Lower leg skin (tissue), 4 donors: ENCODE measurements at regions not wholly inside any gene's neighbourhood (a gene's known extent, or its start where the extent isn't known, plus 50 kb on each side); places are given as distances from the start of the nearest gene placed in this dataset.
A peak's percentile ranks its signal among the peaks of the same experiment; 100 is the strongest.

Source experiments
- DNase-seq, 2 donors: peaks; one replicate each; pipeline ENCODE4 v3.0.0-alpha.2; 2019; ENCODE audit warnings: low spot score in 2 of 2
- H3K4me3 ChIP-seq: fragments of 200-600 bp; sonication (generic); 2 replicates; pipeline ENCODE4 v1.5.1; 2017; ENCODE audit warnings: mild to moderate bottlenecking, low read depth; ENCODE audit not compliant: poor library complexity, severe bottlenecking
- CTCF ChIP-seq, 3 donors: fragments of 450-650 bp; IDR thresholded peaks; one replicate each; pipeline ENCODE4 v1.5.1; 2016; ENCODE audit warnings: antibody characterized with exemption in 3 of 3, mild to moderate bottlenecking in 3 of 3, moderate library complexity in 2 of 3
- POLR2A ChIP-seq, 2 donors: fragments of 450-650 bp; IDR thresholded peaks; one replicate each; pipeline ENCODE4 v1.6.1; 2016 to 2017; ENCODE audit warnings: antibody characterized with exemption in 2 of 2, mild to moderate bottlenecking in 1 of 2, moderate library complexity in 1 of 2
- WGBS, 2 donors: methylation state at CpG; one replicate each; pipeline ENCODE4 v1.1.5; 2018; 5-methylcytosine and 5-hydroxymethylcytosine counted together
- intact Hi-C: fragments of 100-400 bp; cut with DNase I; formaldehyde crosslinking; loops from one replicate; pipeline ENCODE4 v1.15.0; 2023; ENCODE audit warnings: low total_unique reads

- TF ChIP-seq POLR2A (IDR thresholded peaks at IDR 0.05) = no peak
- TF ChIP-seq CTCF (IDR thresholded peaks at IDR 0.05) = no peak
- no peak overlapping the region for H3K4me3 ChIP-seq
- DNase-seq = no peak
- intact Hi-C loops = loop anchor here (10.0 kb wide), 1 partner anchor 76 kb away; the partner anchor contains the start of gene BOC
- 50 to 69% methylated on average over 6 of the region's 6 CpGs for WGBS, 2 donors
These were observed 72.3 kb upstream of the BOC start for GRCh38 chr3:113138839-113139743.

- no peak for DNase-seq
- WGBS, 2 donors = 56 to 59% methylated on average over 2 of the region's 2 CpGs
- no peak overlapping the region for H3K4me3 ChIP-seq
- TF ChIP-seq CTCF (IDR thresholded peaks at IDR 0.05) (no peak), POLR2A (IDR thresholded peaks at IDR 0.05) (no peak)
- intact Hi-C loops = no loop called here
These were observed 70.5 kb upstream of the BOC start for GRCh38 chr3:113140876-113141275.

GRCh38 chr3:113141543-113141942, 69.8 kb upstream of the BOC start:
- no peak for TF ChIP-seq POLR2A (IDR thresholded peaks at IDR 0.05)
- TF ChIP-seq CTCF (IDR thresholded peaks at IDR 0.05) = no peak
- WGBS, 2 donors = 60 to 74% methylated on average over 2 of the region's 2 CpGs
- DNase-seq = no peak
- intact Hi-C loops = no loop called here
- H3K4me3 ChIP-seq = no peak overlapping the region

- intact Hi-C loops = no loop called here
- DNase-seq = no peak
- H3K4me3 ChIP-seq = no peak overlapping the region
- TF ChIP-seq POLR2A (IDR thresholded peaks at IDR 0.05) (no peak), CTCF (IDR thresholded peaks at IDR 0.05) (no peak)
These were observed 68.9 kb upstream of the BOC start for GRCh38 chr3:113142476-113142875.

- no peak overlapping the region for H3K4me3 ChIP-seq
- intact Hi-C loops = no loop called here
- TF ChIP-seq CTCF (IDR thresholded peaks at IDR 0.05) (no peak), POLR2A (IDR thresholded peaks at IDR 0.05) (no peak)
- peak in 1 of 2 donors; percentile 49 for DNase-seq
- 48 to 54% methylated on average over 1 of the region's 1 CpG for WGBS, 2 donors
These were observed 68.0 kb upstream of the BOC start for GRCh38 chr3:113143353-113143752.
